ENCODE measurements at regions not wholly inside any gene's neighbourhood (a gene's known extent, or its start where the extent isn't known, plus 50 kb on each side); places are given as distances from the start of the nearest gene placed in this dataset.
"Not testable (repeated sequence)": the region's sequence is repeated elsewhere in the genome, so short reads cannot be mapped to it uniquely, and the experiment has no call there.

- Histone ChIP-seq H3K4me1 (ENCODE audit: insufficient read depth, low read length) (no peaks in the 10 kb centered on the region), H3K36me3 (ENCODE audit: insufficient read depth, low read length) (no peaks in the 10 kb centered on the region), H3K27me3 (ENCODE audit: insufficient read depth, low read length, poor library complexity, severe bottlenecking) (no peaks in the 10 kb centered on the region), H3K4me3 (ENCODE audit: low read length) (no peak overlapping the region), H3K27ac (ENCODE audit: low read depth, low read length) (no peak overlapping the region), H3K9me3 (ENCODE audit: low read length) (no peaks in the 10 kb centered on the region)
- no peak for DNase-seq
- POLR2A ChIA-PET = no interaction called here
- no peaks in the 10 kb centered on the region for H3K27me3 Mint-ChIP-seq
- no peaks in the 10 kb centered on the region for H3K4me1 Mint-ChIP-seq
- no peak overlapping the region for H3K27ac Mint-ChIP-seq
- no peak overlapping the region for H3K4me3 Mint-ChIP-seq
- H3K9me3 Mint-ChIP-seq = peaks cover 4 to 36% (median 6%) of the 10 kb centered on the region in 5 donors
- CTCF ChIA-PET = no interaction called here
- no peaks in the 10 kb centered on the region for H3K36me3 Mint-ChIP-seq
Observed at GRCh38 chr3:145417678-145418077, 743.3 kb downstream of the PLOD2 start.

- DNase-seq = no peak
- ChIA-PET POLR2A (no interaction called here), CTCF (no interaction called here)
- H3K27ac Mint-ChIP-seq = no peak overlapping the region
- H3K4me3 ChIP-seq (ENCODE audit: low read length) = no peak overlapping the region
- H3K4me3 Mint-ChIP-seq = no peak overlapping the region
- no peaks in the 10 kb centered on the region for H3K36me3 ChIP-seq (ENCODE audit: insufficient read depth, low read length)
- no peaks in the 10 kb centered on the region for H3K9me3 ChIP-seq (ENCODE audit: low read length)
- H3K27ac ChIP-seq (ENCODE audit: low read depth, low read length) = no peak overlapping the region
- H3K36me3 Mint-ChIP-seq = no peaks in the 10 kb centered on the region
- H3K27me3 Mint-ChIP-seq = no peaks in the 10 kb centered on the region
- H3K4me1 ChIP-seq (ENCODE audit: insufficient read depth, low read length) = no peaks in the 10 kb centered on the region
- no peaks in the 10 kb centered on the region for H3K4me1 Mint-ChIP-seq
- H3K9me3 Mint-ChIP-seq = peaks cover 0 to 28% (median 4%) of the 10 kb centered on the region in 5 donors
- no peaks in the 10 kb centered on the region for H3K27me3 ChIP-seq (ENCODE audit: insufficient read depth, low read length, poor library complexity, severe bottlenecking)
Observed at GRCh38 chr3:145422556-145422955, 738.4 kb downstream of the PLOD2 start.

GRCh38 chr3:145427355-145427754 is 733.6 kb downstream of the PLOD2 start:
- no peak overlapping the region for H3K4me3 ChIP-seq (ENCODE audit: low read length)
- POLR2A ChIA-PET = no interaction called here
- Mint-ChIP-seq H3K9me3 (peaks cover 0 to 22% (median under 1%) of the 10 kb centered on the region in 5 donors), H3K36me3 (no peaks in the 10 kb centered on the region), H3K27me3 (no peaks in the 10 kb centered on the region), H3K4me3 (no peak overlapping the region), H3K27ac (no peak overlapping the region), H3K4me1 (no peaks in the 10 kb centered on the region)
- H3K9me3 ChIP-seq (ENCODE audit: low read length) = no peaks in the 10 kb centered on the region
- no peak for DNase-seq
- no peaks in the 10 kb centered on the region for H3K27me3 ChIP-seq (ENCODE audit: insufficient read depth, low read length, poor library complexity, severe bottlenecking)
- H3K36me3 ChIP-seq (ENCODE audit: insufficient read depth, low read length) = no peaks in the 10 kb centered on the region
- no peaks in the 10 kb centered on the region for H3K4me1 ChIP-seq (ENCODE audit: insufficient read depth, low read length)
- CTCF ChIA-PET = no interaction called here
- no peak overlapping the region for H3K27ac ChIP-seq (ENCODE audit: low read depth, low read length)

- CTCF ChIA-PET = no interaction called here
- peaks cover 0 to 21% (median 3%) of the 10 kb centered on the region in 5 donors for H3K9me3 Mint-ChIP-seq
- H3K4me3 Mint-ChIP-seq = no peak overlapping the region
- Histone ChIP-seq H3K4me3 (ENCODE audit: low read length) (no peak overlapping the region), H3K36me3 (ENCODE audit: insufficient read depth, low read length) (no peaks in the 10 kb centered on the region), H3K27ac (ENCODE audit: low read depth, low read length) (no peak overlapping the region), H3K27me3 (ENCODE audit: insufficient read depth, low read length, poor library complexity, severe bottlenecking) (no peaks in the 10 kb centered on the region), H3K4me1 (ENCODE audit: insufficient read depth, low read length) (no peaks in the 10 kb centered on the region), H3K9me3 (ENCODE audit: low read length) (no peaks in the 10 kb centered on the region)
- H3K27me3 Mint-ChIP-seq = no peaks in the 10 kb centered on the region
- no peaks in the 10 kb centered on the region for H3K4me1 Mint-ChIP-seq
- no peaks in the 10 kb centered on the region for H3K36me3 Mint-ChIP-seq
- no peak for DNase-seq
- POLR2A ChIA-PET = no interaction called here
- H3K27ac Mint-ChIP-seq = no peak overlapping the region
Observed at GRCh38 chr3:145429546-145429945, 731.4 kb downstream of the PLOD2 start.

GRCh38 chr3:145448436-145448835 is 712.5 kb downstream of the PLOD2 start:
- Histone ChIP-seq H3K36me3 (ENCODE audit: insufficient read depth, low read length) (no peaks in the 10 kb centered on the region), H3K4me3 (ENCODE audit: low read length) (no peak overlapping the region), H3K9me3 (ENCODE audit: low read length) (no peaks in the 10 kb centered on the region), H3K27me3 (ENCODE audit: insufficient read depth, low read length, poor library complexity, severe bottlenecking) (no peaks in the 10 kb centered on the region), H3K4me1 (ENCODE audit: insufficient read depth, low read length) (no peaks in the 10 kb centered on the region), H3K27ac (ENCODE audit: low read depth, low read length) (no peak overlapping the region)
- no peak overlapping the region for H3K4me3 Mint-ChIP-seq
- peaks cover 0 to 23% (median 3%) of the 10 kb centered on the region in 5 donors for H3K9me3 Mint-ChIP-seq
- H3K4me1 Mint-ChIP-seq = no peaks in the 10 kb centered on the region
- no peak overlapping the region for H3K27ac Mint-ChIP-seq
- ChIA-PET CTCF (no interaction called here), POLR2A (no interaction called here)
- DNase-seq = no peak
- no peaks in the 10 kb centered on the region for H3K27me3 Mint-ChIP-seq
- H3K36me3 Mint-ChIP-seq = no peaks in the 10 kb centered on the region

- no peak overlapping the region for H3K27ac ChIP-seq (ENCODE audit: low read depth, low read length)
- no peaks in the 10 kb centered on the region for H3K4me1 ChIP-seq (ENCODE audit: insufficient read depth, low read length)
- Mint-ChIP-seq H3K27me3 (no peaks in the 10 kb centered on the region), H3K27ac (no peak overlapping the region), H3K36me3 (no peaks in the 10 kb centered on the region), H3K9me3 (peaks cover 0 to 22% (median 6%) of the 10 kb centered on the region in 5 donors), H3K4me1 (no peaks in the 10 kb centered on the region), H3K4me3 (no peak overlapping the region)
- H3K9me3 ChIP-seq (ENCODE audit: low read length) = no peaks in the 10 kb centered on the region
- H3K4me3 ChIP-seq (ENCODE audit: low read length) = no peak overlapping the region
- no peaks in the 10 kb centered on the region for H3K27me3 ChIP-seq (ENCODE audit: insufficient read depth, low read length, poor library complexity, severe bottlenecking)
- POLR2A ChIA-PET = no interaction called here
- no peak for DNase-seq
- CTCF ChIA-PET = no interaction called here
- H3K36me3 ChIP-seq (ENCODE audit: insufficient read depth, low read length) = no peaks in the 10 kb centered on the region
Observed at GRCh38 chr3:145450018-145450682, 710.8 kb downstream of the PLOD2 start.

- no peak overlapping the region for H3K27ac ChIP-seq (ENCODE audit: low read depth, low read length)
- H3K9me3 Mint-ChIP-seq = peaks cover 0 to 10% (median 3%) of the 10 kb centered on the region in 5 donors
Observed at GRCh38 chr3:145457825-145458552, 703.0 kb downstream of the PLOD2 start.

GRCh38 chr3:145459681-145460080 is 701.3 kb downstream of the PLOD2 start:
- DNase-seq; H3K9me3 Mint-ChIP-seq; H3K27me3 ChIP-seq (ENCODE audit: insufficient read depth, low read length, poor library complexity, severe bottlenecking); H3K4me3 Mint-ChIP-seq; H3K36me3 Mint-ChIP-seq; H3K9me3 ChIP-seq (ENCODE audit: low read length); CTCF ChIA-PET; POLR2A ChIA-PET; H3K27me3 Mint-ChIP-seq; H3K36me3 ChIP-seq (ENCODE audit: insufficient read depth, low read length); H3K4me1 ChIP-seq (ENCODE audit: insufficient read depth, low read length); H3K4me1 Mint-ChIP-seq; H3K4me3 ChIP-seq (ENCODE audit: low read length); H3K27ac Mint-ChIP-seq; H3K27ac ChIP-seq (ENCODE audit: low read depth, low read length): not testable (repeated sequence)

More at GRCh38 chr3:145457825-145458552, 703.0 kb downstream of the PLOD2 start:
- Histone ChIP-seq H3K36me3 (ENCODE audit: insufficient read depth, low read length) (no peaks in the 10 kb centered on the region), H3K27me3 (ENCODE audit: insufficient read depth, low read length, poor library complexity, severe bottlenecking) (no peaks in the 10 kb centered on the region), H3K4me1 (ENCODE audit: insufficient read depth, low read length) (no peaks in the 10 kb centered on the region), H3K4me3 (ENCODE audit: low read length) (no peak overlapping the region), H3K9me3 (ENCODE audit: low read length) (no peaks in the 10 kb centered on the region)
- CTCF ChIA-PET = no interaction called here
- Mint-ChIP-seq H3K27me3 (no peaks in the 10 kb centered on the region), H3K4me3 (no peak overlapping the region), H3K27ac (no peak overlapping the region), H3K4me1 (no peaks in the 10 kb centered on the region), H3K36me3 (no peaks in the 10 kb centered on the region)
- DNase-seq = no peak
- POLR2A ChIA-PET = no interaction called here

Data from CD8-positive, alpha-beta memory T cell (primary cell).